RWPE2 (cell line): ENCODE measurements at regions not wholly inside any gene's neighbourhood (a gene's known extent, or its start where the extent isn't known, plus 50 kb on each side); places are given as distances from the start of the nearest gene placed in this dataset.
A peak's percentile ranks its signal among the peaks of the same experiment; 100 is the strongest.

Experiments used
- ATAC-seq: fragments of 200-7000 bp; cut with Tn5 transposase; 3 replicates; pipeline ENCODE4 v1.9.1; 2021; ENCODE audit warnings: low read depth
- DNase-seq: peaks from one replicate; pipeline ENCODE4 v3.0.0-alpha.2; 2020; ENCODE audit warnings: low spot score
- H3K27ac ChIP-seq: fragments of 450-650 bp; 2 replicates; pipeline ENCODE4 v1.5.1; 2017; ENCODE audit warnings: mild to moderate bottlenecking; ENCODE audit not compliant: poor library complexity, severe bottlenecking
- H3K27me3 ChIP-seq: fragments of 250-450 bp; sonication (Bioruptor Pico); 2 replicates; pipeline ENCODE4 v1.5.1; 2021; ENCODE audit warnings: mild to moderate bottlenecking, moderate library complexity; ENCODE audit not compliant: insufficient read depth, poor library complexity, severe bottlenecking
- H3K36me3 ChIP-seq: fragments of 250-450 bp; sonication (Bioruptor Pico); 2 replicates; pipeline ENCODE4 v1.5.1; 2020; ENCODE audit warnings: low read depth, mild to moderate bottlenecking, moderate library complexity
- H3K4me1 ChIP-seq: fragments of 250-450 bp; sonication (Bioruptor Pico); 2 replicates; pipeline ENCODE4 v1.5.1; 2021; ENCODE audit warnings: mild to moderate bottlenecking, moderate library complexity; ENCODE audit not compliant: insufficient read depth, poor library complexity, severe bottlenecking
- H3K4me3 ChIP-seq: fragments of 250-450 bp; sonication (Bioruptor Pico); 2 replicates; pipeline ENCODE4 v1.5.1; 2021; ENCODE audit warnings: mild to moderate bottlenecking, moderate library complexity; ENCODE audit not compliant: severe bottlenecking
- H3K9me3 ChIP-seq: fragments of 250-450 bp; sonication (Bioruptor Pico); 2 replicates; pipeline ENCODE4 v1.5.1; 2021; ENCODE audit warnings: mild to moderate bottlenecking, moderate library complexity; ENCODE audit not compliant: severe bottlenecking
- CTCF ChIP-seq: fragments of 450-650 bp; IDR thresholded peaks from one replicate; pipeline ENCODE4 v1.5.1; 2017; ENCODE audit warnings: mild to moderate bottlenecking, moderate library complexity; ENCODE audit not compliant: poor library complexity, severe bottlenecking

DNA sequence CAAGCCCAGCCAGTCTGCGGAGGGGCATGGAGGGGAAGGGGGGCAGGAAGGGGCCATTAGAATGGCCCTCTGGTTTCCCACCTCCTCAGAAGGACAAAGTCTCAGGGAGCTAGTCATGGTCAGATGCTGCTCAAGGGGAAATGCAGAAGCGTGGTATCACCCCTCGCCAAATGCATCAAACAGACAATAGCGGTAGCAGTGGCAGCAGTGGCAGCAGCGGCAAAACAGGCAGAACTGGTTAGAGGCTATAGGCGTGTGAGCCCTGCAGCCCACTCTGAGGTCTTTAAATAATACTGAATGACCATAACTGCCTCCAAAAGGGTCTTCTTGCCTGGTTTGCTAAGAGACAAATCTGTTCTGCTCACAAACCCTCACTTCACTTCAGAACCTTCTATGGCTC, 186.7 kb downstream of the TFAP2C start:
- TF ChIP-seq CTCF, result no peak

DNA sequence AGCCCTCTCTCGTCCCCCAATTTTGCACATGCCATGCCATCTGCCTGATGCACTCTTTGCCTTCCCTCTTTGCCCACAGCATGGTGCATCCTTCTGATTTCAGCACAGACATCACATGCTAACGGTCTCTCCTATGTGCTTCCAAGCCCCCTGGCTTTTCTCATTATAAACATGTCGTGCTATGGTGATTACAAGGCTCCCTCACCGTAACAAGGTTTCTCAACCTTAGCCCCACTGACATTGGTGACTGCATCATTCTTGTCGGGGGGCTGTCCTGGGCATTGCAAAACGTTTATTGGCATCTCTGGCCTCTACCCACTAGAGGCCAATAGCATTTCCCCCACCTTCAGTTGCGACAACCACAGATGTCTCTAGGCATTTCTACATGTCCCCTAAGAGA, 187.2 kb downstream of the TFAP2C start:
- H3K4me1 ChIP-seq, result no peaks in the 10 kb centered on the region
- ATAC-seq (no peak), DNase-seq (no peak)
- H3K27me3 ChIP-seq, result no peaks in the 10 kb centered on the region
- TF ChIP-seq CTCF, result no peak
- no peak overlapping the region for H3K4me3 ChIP-seq
- no peaks in the 10 kb centered on the region for H3K9me3 ChIP-seq
- no peak overlapping the region for H3K27ac ChIP-seq
- H3K36me3 ChIP-seq, result no peaks in the 10 kb centered on the region

More for the DNA sequence above, 186.7 kb downstream of the TFAP2C start:
- ATAC-seq, result peak; percentile 23; the same call in 1 of the 3 replicates
- Histone ChIP-seq H3K9me3 (no peaks in the 10 kb centered on the region), H3K27me3 (no peaks in the 10 kb centered on the region), H3K27ac (no peak overlapping the region), H3K36me3 (no peaks in the 10 kb centered on the region), H3K4me3 (no peak overlapping the region), H3K4me1 (no peaks in the 10 kb centered on the region)
- DNase-seq, result no peak

DNA sequence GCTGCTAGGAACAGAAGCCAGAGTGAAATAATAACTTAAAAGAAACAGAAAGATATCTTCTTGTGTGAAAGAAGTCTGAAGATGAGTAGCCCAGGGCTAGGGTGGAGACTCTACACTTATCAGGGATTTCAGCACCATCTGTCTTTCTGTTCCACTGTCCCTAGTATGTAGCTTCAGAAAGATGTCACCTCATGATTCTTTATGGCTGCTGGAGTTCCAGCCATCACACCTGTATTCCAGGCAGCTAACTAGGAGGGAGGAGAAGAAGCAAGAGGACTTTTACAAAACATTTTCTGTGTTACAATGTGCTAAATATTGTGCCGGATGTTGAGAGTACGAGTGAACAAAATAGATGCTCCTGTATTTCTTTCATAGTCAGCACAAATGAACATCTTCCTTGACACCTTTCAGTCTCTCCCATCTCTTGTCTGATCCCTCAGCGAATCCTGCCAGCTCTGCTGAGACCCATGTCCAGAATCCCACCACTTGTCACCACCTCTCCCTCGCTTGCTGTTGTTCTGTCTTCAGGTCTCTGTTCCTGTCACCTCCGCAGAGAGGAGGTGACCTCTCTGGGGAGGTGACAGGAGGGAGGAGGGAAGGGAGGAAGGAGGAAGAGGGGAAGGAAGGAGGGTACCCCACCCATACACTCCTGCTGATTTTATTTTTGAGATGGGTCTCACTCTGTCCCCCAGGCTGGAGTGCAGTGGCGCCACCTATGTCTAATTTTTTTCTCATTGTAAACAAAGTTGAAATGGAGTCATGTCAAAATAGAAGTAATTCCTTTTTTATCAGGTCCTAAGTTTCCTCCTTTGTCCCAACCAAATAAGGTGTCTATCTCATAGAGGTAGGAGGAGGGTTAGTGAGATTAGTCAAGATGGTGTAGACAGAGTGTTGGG, 188.9 kb downstream of the TFAP2C start:
- no peak overlapping the region for H3K4me3 ChIP-seq
- no peaks in the 10 kb centered on the region for H3K9me3 ChIP-seq
- peak; percentile 41 for TF ChIP-seq CTCF
- ATAC-seq, result no peak
- no peaks in the 10 kb centered on the region for H3K36me3 ChIP-seq
- H3K4me1 ChIP-seq, result no peaks in the 10 kb centered on the region
- no peak overlapping the region for H3K27ac ChIP-seq
- no peak for DNase-seq
- H3K27me3 ChIP-seq, result no peaks in the 10 kb centered on the region

GRCh38 chr20:56820984-56821383, 191.9 kb downstream of the TFAP2C start:
- no peak for TF ChIP-seq CTCF
- DNase-seq (no peak), ATAC-seq (no peak)
- Histone ChIP-seq H3K36me3 (no peaks in the 10 kb centered on the region), H3K4me3 (no peak overlapping the region), H3K4me1 (no peaks in the 10 kb centered on the region), H3K9me3 (no peaks in the 10 kb centered on the region), H3K27ac (no peak overlapping the region), H3K27me3 (no peaks in the 10 kb centered on the region)

DNA sequence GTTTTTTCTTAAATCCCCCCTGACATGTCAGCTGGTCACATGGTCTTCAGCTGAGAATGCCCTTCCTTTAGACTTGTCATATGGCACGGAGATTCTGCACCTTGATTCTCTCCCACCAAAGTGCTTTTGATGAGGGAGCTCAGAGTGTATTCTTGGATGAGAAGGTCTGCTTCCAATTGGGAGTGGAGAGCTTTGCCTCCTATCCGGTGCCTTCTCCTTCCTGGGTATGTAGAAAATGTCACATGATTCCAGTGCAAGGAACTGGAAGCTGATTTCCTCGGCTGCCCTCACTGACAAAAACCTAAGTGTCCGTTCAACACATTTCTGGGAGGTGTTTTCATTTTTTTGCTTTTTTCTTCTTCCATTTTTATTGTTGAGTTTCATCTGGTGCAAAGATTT, 197.2 kb downstream of the TFAP2C start:
- DNase-seq, result no peak
- Histone ChIP-seq H3K4me3 (no peak overlapping the region), H3K9me3 (no peaks in the 10 kb centered on the region), H3K27me3 (no peaks in the 10 kb centered on the region), H3K27ac (peak overlapping the region; percentile 13), H3K36me3 (no peaks in the 10 kb centered on the region), H3K4me1 (peaks cover 14% of the 10 kb centered on the region)
- no peak for ATAC-seq
- no peak for TF ChIP-seq CTCF
